ENCODE measurements at regions not wholly inside any gene's neighbourhood (a gene's known extent, or its start where the extent isn't known, plus 50 kb on each side); places are given as distances from the start of the nearest gene placed in this dataset.

DNA sequence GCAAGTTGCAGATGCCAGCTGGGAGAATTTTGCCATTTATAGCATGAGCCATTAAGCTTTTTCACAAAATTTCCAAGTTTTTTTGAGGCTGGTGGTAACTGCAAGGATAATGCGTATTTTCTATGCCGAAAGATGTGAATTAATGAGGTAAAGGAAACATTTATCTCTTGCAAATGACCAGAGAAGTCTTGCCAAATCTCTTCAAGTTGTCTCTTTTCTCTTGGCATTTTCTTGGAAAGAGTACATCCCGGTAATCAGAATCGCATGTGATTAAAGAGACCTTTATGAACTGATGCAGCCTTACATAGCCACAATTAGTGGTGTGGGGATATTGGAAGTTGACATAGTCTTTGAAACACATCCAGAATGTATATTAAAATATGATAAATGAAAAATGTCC is 136.5 kb upstream of the MMADHC start:
- TF ChIP-seq YY1 (IDR thresholded peaks at IDR 0.05; ENCODE audit: insufficient read depth, insufficient read length) = no peak
- no peak for TF ChIP-seq ZNF274 (IDR thresholded peaks at IDR 0.05; ENCODE audit: low read depth, low read length)
- TF ChIP-seq SUZ12 (IDR thresholded peaks at IDR 0.05; ENCODE audit: extremely low read depth, insufficient read depth, insufficient read length) = no peak
